NCI-H774 (cell line): ENCODE measurements at regions not wholly inside any gene's neighbourhood (a gene's known extent, or its start where the extent isn't known, plus 50 kb on each side); places are given as distances from the start of the nearest gene placed in this dataset.
"Not testable (repeated sequence)": the region's sequence is repeated elsewhere in the genome, so short reads cannot be mapped to it uniquely, and the experiment has no call there.

ENCODE experiments used
- DNase-seq: peaks from one replicate; lab custom pipeline; 2025; lab: John Stamatoyannopoulos, UW

DNA sequence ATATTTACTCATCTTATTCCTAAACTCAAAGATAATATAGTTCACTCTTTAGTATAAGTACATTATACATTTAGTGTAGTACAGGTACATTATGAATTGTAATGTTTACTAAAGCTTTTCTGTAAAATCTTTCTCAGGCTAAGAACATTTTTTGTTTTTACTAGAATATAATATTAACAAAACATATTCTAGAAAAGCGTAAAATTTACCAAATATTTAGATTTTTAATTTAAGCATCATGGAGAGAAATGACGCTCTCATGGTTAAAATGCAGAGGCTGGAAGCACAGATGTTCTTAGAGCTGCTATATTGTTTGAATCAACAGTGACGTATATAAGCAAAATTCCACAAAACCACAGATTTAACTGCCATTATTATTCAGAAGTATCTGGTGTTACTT, 54.7 kb upstream of the NBPF15 start:
- DNase-seq: not testable (repeated sequence)

DNA sequence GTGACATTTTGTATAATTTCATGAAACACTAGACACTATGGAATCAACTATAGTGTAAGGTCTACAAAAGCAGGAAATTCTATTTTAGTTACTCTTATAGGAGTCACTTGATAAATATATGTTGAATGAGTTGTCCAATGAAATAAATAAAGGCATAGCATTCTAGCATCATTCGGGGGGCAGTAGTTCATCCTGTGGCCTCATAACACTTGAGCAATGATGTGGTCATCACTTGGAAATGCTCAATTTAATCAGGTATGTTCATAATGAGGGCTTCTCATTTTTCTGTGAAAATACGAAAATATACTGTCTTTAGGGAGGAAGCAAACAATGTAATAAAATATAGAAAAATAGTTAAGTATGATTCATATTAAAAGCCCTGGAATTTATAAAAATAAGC, 55.4 kb upstream of the NBPF15 start:
- not testable (repeated sequence) for DNase-seq

DNA sequence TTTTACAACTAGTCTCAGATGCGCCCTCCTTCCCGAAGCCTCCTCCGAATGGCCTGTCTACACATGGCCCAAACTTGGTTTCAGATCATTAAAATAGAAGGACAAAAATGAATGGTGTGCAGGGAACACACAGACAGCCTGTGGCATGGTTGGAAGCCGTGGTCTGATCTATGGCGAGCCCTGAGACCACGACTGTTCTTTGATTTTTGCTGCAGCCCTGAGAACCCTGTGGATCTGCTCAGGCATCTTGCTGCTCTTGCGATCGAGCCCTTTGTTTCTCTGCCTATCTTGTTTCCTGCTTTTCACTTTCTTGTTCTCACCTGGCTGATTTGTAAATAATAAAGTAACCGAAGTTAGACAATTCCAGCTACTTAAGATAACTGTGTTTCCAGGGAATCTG, 57.0 kb upstream of the NBPF15 start:
- not testable (repeated sequence) for DNase-seq

DNA sequence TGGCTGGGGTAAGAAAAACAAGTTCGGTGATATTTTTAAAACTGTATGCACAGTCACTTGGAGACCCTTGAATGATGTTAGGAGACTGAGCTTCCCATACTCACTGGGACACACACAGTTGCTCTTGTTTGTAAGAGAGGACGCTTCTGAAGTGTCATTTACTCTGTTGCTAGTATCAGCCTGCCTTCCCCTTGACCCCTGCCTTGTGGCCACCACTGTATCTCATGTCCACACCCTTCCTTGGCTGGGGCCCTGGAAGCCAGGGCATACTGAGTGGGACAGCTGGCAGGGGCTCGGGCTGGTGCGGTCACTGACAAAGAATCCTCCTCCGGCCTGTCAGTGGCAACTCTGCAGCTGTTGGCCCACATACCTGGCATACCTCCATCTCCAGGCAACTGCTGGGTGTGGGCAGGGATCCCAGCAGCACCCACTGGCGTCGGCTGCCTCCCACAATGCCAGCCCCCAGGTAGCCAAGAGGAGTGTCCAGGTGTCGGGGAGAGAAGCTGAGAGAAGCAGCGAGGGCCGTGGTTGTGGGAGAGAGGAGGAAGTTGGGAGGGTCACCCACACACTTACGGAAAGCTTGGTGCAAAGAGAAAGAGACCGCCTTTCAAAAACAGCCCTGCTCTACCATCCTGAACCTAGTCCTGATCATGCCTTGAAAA, 58.2 kb upstream of the NBPF15 start:
- DNase-seq: not testable (repeated sequence)

DNA sequence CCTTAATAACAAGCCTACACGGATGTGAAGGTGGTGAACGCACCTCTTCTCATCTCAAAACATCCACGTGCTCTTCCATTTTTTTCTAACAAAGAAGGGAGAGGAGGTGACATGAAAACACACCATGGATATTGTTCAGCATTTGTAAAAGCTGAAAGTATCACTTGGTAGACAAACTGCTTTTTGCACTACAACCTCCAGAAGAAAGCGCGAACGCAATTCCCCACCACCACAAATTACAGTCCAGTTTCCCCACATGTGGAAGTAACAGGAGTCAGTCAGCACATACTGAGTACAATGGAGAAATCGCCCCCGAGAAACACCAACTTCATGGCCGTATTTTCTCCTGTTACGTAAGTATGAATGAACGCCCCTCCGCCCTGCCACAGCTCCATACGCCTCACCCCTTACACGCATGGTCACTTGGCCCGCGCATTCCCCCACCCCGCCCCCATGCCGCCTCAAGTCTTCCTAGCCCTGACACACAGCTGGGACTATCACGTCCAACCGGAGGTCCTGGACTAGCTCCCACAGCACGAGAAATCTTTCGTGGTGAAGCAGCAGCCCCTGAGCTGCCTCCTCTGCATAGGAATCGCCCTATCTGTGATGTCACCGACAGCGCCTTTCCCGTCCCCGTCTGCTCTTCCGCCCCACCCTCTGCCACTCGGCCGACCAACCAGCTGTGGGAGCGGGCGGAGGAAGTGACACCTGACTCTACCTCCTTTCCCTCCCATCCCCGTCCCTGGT, 62.4 kb upstream of the NBPF15 start:
- DNase-seq: peak; percentile 41

DNA sequence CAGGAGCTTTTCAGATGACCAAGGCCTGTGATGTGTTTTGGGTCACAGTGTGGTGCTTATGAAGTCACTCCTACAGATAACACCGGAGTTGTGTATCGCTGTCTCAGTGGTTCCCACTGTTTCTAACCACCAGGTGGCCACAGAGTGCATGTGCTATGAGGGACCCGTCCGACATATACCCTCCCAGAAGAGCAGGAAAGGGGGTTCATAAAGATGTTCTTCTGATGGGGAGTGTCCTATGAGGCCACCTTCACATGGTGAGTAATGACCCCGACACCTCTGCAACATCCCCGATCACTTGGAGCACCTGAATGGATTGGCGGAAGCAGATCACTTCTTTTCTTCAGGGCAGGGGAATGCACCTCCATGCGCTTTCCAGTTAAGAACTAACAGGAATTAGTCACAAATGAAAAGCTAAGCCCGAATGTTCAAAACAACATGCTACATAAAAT, 60.5 kb upstream of the PPIAL4F start:
- not testable (repeated sequence) for DNase-seq

DNA sequence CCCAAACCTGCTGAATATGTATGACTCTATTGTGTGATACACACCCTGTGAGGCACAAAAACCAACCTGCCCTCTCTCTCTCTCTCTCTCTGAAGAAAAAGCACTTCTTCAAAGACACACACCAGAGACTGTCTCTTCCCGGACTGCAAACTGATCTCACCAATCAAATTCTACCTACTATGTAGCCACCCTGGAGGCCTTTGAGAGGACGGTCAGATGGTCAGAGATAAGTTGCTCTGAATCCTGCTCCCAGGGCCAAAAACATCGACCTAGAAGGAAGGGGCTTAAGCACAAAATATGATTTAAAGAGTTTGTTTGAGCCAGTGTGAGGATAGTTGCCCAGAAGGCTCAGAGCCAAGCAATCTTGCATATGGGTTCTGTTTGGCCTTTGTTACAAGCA, 59.2 kb upstream of the PPIAL4F start:
- DNase-seq: not testable (repeated sequence)

DNA sequence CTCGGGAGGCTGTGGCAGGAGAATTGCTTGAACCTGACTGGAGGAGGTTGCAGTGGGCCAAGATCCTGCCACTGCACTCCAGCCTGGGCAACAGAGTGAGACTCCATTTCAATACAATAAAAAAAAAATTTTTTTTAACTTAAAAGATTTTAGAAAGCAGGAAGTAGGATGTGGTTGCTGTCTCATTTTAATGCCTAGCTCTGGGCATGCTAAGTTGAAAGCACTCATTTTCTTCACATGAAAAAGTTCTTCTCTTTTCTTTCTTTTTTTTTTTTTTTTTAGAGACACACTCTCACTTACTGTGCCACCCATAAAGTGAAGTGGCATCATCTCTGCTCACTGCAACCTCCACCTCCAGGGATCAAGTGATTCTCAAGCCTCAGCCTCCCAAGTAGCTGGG, 58.4 kb upstream of the PPIAL4F start:
- not testable (repeated sequence) for DNase-seq

DNA sequence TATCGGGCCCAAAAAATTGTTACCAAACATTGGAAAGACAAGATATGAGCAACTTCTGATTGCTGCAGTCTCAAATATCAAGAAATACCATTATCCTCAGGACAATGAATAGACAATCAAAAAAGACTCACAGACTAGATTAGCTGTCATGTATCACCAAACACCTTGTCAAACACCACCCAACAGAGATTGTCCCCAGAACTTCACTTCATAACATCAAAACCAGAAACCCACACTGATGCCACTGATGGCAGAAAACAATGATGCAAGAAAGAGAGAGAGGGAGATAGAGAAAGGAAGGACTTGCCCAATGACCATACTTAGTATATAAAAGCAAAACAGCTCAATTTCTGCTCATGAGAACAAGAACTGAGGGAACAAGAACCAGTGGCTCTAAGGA, 56.0 kb upstream of the PPIAL4F start:
- DNase-seq: not testable (repeated sequence)

DNA sequence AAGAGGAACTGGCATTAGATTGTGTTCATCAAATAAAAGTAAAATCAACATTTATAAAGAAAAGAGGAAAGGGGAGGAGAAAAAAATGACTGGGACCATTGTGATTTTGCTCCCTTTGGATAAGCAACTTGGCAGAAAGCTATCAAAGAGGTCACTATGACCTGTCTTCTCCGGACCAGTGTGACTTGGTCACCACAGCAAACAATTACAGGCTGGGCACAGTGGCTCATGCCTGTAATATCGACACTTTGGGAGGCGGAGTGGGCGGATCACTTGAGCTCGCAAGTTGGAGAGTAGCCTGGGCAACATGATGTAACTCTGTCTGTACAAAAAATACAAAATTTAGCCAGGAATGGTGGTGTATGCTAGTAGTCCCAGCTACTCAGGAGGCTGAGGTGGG, 55.5 kb upstream of the PPIAL4F start:
- not testable (repeated sequence) for DNase-seq

DNA sequence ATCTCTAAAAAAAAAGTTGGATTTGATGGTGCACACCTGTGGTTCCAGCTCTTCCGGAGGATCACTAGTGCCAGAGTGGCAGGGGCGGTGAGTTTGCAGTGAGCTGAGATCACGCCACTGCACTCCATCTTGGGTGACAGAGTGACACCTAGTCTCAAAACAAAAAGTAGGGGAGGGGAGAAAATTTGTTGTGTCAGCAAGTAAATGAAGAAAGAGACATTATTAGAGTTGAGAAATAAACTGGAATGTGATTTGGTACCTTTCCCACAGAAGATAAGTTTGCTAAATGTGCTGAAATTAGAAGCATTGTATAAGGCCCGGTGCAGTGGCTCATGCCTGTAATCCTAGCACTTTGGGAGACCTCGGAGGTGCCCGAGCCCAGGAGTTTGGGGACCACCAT, 54.0 kb upstream of the PPIAL4F start:
- not testable (repeated sequence) for DNase-seq

DNA sequence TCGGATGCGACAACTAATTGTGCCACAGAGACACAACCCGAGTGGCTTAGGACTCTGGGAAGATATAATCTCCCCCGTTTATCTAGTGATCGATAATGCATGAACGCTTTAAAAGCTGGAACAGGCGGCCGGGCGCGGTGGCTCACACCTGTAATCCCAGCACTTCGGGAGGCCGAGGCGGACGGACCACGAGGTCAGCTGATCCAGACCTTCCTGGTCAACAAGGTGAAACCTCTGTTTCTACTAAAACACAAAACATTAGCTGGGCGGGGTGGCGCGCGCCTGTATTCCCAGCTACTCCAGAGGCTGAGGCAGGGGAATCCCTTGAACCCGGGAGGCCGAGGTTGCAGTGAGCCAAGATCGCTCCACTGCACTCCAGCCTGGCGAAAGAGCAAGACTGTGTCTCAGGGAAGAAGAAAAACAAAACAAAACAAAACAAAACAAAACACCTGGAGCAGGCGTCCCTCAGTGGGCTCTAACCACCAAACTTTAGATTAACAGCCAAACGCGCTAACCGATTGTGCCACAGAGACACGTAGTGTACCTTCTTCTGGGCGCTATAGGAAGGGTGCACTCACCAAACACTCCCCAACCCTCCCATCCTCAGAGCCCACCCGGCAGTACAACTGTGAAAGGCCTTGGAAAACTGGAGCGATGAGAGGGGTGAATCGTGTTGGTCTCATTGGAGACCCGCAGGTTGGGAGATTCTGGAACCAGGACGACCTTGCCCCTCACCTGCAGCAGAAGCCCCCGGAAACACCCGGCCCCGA, 53.3 kb upstream of the PPIAL4F start:
- not testable (repeated sequence) for DNase-seq
